Stimulated activated effector memory CD8-positive, alpha-beta T cell treated with anti-CD3 and anti-CD28 coated beads, Interleukin-12 subunit alpha, Interleukin-12 subunit beta, amount 100 ng/mL, for 72 hours (primary cell): ENCODE measurements at regions not wholly inside any gene's neighbourhood (a gene's known extent, or its start where the extent isn't known, plus 50 kb on each side); places are given as distances from the start of the nearest gene placed in this dataset.

Source experiments
- ATAC-seq: fragments of 150-1000 bp; cut with Tn5 transposase; 2 replicates; pipeline ENCODE4 v1.10.0; 2021
- DNase-seq, 2 donors: peaks; one replicate each; pipeline ENCODE4 v3.0.0; 2021 to 2022; ENCODE audit warnings: low spot score in 2 of 2
- H3K27ac Mint-ChIP-seq: one replicate; pipeline ENCODE4 v1.8.0; 2022; ENCODE audit warnings: mild to moderate bottlenecking, mixed read lengths
- H3K36me3 Mint-ChIP-seq: one replicate; pipeline ENCODE4 v1.8.0; 2022; ENCODE audit warnings: mild to moderate bottlenecking, mixed read lengths
- H3K4me1 Mint-ChIP-seq: one replicate; pipeline ENCODE4 v1.8.0; 2022; ENCODE audit warnings: mixed read lengths
- H3K4me3 Mint-ChIP-seq: one replicate; pipeline ENCODE4 v1.8.0; 2022; ENCODE audit warnings: mild to moderate bottlenecking, mixed read lengths
- H3K9me3 Mint-ChIP-seq: one replicate; pipeline ENCODE4 v1.8.0; 2022; ENCODE audit warnings: mixed read lengths

DNA sequence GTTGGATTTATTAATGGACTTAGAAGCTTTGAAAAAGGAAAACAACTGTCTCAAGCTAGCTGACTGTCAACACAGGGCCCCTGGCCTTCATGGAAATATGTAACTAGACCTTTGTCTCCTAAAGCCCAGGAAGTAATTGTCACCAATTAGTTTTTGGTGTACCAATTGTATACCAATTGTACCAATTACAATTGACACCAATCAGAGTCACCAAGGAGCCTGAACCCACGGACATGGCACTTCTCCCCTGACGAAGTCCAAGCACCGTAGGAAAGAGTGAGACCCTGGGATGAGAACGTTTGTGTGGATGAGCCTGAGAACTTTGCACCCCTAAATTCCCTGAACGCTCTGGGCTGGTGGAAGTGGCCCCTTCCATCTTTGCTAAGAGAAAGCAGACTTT lies 129.0 kb downstream of the ENGASE start:
- H3K36me3 Mint-ChIP-seq: no peaks in the 10 kb centered on the region
- H3K9me3 Mint-ChIP-seq: no peaks in the 10 kb centered on the region
- no peak for ATAC-seq
- H3K4me3 Mint-ChIP-seq: no peak overlapping the region
- H3K27ac Mint-ChIP-seq: no peak overlapping the region
- H3K4me1 Mint-ChIP-seq: no peaks in the 10 kb centered on the region
- no peak for DNase-seq

DNA sequence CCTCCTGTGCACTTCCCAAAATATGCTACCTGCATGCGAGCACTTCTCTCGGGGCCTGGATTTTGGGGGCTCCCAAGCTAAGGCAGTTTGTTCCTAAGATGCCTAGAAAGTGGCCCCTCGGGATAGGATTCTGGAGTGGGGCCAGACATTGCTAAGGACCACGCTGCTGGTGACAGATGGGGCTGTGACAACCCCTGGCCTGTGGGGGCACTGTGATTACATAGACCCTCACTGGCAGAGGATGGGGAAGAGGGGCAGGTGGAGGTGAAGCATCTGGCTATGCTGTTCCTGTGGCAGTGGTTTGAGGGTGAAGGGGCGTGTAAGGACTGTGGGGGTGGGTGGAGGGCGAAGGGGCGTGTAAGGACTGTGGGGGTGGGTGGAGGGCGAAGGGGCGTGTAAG lies 128.4 kb downstream of the ENGASE start:
- H3K4me3 Mint-ChIP-seq: no peak overlapping the region
- no peaks in the 10 kb centered on the region for H3K4me1 Mint-ChIP-seq
- ATAC-seq: no peak
- DNase-seq: no peak
- H3K36me3 Mint-ChIP-seq: no peaks in the 10 kb centered on the region
- no peak overlapping the region for H3K27ac Mint-ChIP-seq
- H3K9me3 Mint-ChIP-seq: no peaks in the 10 kb centered on the region

DNA sequence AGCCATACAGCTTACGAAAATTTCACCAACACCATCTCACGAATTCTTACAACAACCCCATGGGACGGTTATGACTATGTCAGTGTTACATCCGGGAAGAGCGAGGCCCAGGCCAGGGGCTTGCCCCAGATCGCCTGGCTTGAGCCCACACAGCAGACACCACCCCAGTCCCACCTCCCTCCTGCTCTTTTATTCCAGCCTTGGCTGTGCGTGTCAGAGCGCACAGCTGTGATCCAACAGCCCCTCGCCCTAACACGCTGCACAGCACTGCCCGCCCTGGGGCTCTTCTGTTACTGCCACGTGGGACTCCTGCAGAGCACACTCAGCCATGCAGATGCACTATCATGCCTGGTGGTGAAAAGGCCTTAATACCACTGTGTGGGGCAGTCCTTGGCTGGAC lies 127.9 kb downstream of the ENGASE start:
- no peaks in the 10 kb centered on the region for H3K4me1 Mint-ChIP-seq
- ATAC-seq (no peak), DNase-seq (no peak)
- no peaks in the 10 kb centered on the region for H3K36me3 Mint-ChIP-seq
- no peaks in the 10 kb centered on the region for H3K9me3 Mint-ChIP-seq
- no peak overlapping the region for H3K27ac Mint-ChIP-seq
- no peak overlapping the region for H3K4me3 Mint-ChIP-seq

DNA sequence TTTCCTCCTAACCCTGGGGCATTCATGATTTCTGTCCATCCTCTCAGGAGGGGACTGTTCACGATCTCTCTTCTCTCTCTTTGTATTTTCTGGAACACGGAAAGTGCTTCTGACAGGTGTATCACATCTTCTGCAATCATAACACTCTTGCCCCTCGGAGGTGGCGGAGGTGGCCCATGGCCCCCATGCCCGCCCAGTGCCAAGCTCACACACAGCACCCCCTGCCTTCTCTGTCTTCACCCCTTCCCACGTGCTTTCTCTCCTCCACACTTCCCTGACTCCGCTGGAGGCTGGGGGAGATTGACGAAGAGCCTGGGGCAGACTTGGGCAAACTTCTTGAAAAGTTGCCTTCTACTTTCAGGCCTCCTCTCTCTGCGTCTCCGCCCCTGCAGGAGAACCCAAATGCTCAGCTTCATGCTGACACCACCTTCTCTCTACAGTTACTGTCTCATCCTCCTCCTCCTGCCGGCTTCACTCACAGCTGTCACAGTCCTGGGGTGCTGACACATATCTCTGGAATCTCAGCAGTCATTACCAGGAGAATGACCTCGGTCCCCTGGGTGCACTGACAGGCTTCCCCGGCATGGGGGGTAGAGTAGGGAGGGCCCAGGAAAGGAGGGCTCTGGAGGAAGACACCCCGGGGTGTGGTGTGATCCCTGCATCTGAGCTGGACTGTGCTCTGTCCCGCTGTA lies 127.1 kb downstream of the ENGASE start:
- DNase-seq (no peak), ATAC-seq (no peak)
- Mint-ChIP-seq H3K9me3 (no peaks in the 10 kb centered on the region), H3K27ac (no peak overlapping the region), H3K4me3 (no peak overlapping the region), H3K4me1 (no peaks in the 10 kb centered on the region), H3K36me3 (no peaks in the 10 kb centered on the region)

DNA sequence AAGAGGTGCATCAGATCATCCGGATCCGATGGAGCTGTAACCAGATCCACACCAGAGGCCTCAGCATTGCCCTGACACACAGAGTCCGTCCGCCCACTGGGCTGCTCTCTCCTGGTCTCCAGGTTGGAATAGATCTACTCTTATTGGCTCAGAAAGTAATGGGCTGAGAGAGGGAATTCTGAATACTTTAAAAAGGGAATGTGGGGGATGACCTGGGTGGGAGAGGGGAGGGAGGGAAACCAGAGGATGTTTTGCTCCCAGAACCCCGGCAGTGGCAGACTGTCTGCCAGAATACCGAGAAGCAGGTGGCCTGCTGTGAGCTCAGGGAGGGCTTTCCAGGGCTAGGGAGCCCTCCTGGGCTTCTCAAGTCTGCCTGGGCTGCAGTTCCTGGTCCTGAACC lies 126.5 kb downstream of the ENGASE start:
- ATAC-seq: no peak
- Mint-ChIP-seq H3K4me1 (no peaks in the 10 kb centered on the region), H3K9me3 (no peaks in the 10 kb centered on the region), H3K4me3 (no peak overlapping the region), H3K27ac (no peak overlapping the region), H3K36me3 (no peaks in the 10 kb centered on the region)
- DNase-seq: no peak

DNA sequence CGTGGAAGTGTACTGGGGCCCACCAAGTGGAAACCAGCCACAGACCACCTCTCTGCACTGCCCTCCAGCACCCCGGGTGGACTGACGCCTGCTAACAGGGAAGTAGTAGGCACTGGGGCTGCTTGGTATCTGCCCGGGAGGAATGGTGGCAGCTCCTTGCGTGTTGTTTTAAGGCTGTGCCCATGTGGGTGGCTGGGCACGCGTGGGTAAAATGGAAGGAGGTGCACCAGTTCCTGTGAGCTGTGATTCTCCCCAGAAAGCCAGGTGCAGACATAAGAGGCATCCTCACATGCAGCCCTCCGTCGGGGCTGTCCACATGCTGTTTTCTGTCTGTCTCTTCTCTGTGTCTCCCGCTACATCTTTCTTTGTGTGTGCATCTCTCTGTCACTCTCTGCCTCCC lies 122.3 kb downstream of the ENGASE start:
- H3K9me3 Mint-ChIP-seq: no peaks in the 10 kb centered on the region
- DNase-seq (no peak), ATAC-seq (no peak)
- H3K27ac Mint-ChIP-seq: no peak overlapping the region
- H3K36me3 Mint-ChIP-seq: no peaks in the 10 kb centered on the region
- no peak overlapping the region for H3K4me3 Mint-ChIP-seq
- no peaks in the 10 kb centered on the region for H3K4me1 Mint-ChIP-seq

DNA sequence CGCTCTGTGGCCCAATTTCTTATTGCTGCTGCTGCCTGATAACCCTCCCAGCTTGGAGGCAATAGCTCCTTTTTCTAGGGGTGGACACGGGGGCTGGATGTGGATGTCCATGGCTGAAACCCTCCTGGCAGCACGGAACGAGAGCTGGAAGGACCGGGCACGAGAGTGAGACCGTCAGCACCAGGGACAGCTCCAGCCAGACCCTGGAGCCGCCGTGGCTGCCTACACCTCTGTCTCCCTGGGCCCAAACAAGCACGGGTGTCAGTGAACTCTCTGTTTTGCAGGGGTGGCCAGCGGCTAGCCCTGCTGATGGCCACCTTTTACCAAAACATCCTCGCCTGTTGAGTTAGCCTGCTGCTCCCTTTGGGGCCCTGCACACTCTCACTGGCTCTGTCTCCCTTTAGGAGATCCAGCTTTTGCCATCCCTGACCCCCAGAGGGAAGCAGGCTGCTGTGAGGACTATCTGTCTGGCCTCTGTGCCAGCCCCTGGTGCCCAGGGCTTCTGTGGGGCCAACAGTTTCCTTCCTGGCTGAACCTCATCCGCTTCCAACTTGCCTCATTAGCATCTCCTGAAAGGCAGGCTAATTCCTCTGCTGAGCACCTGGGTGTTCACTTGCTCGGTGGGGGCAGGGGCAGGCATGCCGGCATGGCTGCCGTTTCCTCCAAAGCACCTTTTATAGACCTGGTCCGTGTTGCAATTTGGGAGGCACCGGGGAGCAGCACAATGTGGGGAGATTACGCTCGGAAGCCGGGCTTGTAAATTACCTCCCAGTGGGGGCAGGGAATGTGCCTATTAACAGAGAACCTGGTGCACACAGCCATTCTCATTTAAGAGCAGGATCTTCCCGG lies 118.1 kb downstream of the ENGASE start:
- H3K4me1 Mint-ChIP-seq: no peaks in the 10 kb centered on the region
- H3K4me3 Mint-ChIP-seq: no peak overlapping the region
- DNase-seq (peak in 1 of 2 donors; percentile 6), ATAC-seq (no peak)
- no peaks in the 10 kb centered on the region for H3K9me3 Mint-ChIP-seq
- H3K27ac Mint-ChIP-seq: no peak overlapping the region
- H3K36me3 Mint-ChIP-seq: no peaks in the 10 kb centered on the region

DNA sequence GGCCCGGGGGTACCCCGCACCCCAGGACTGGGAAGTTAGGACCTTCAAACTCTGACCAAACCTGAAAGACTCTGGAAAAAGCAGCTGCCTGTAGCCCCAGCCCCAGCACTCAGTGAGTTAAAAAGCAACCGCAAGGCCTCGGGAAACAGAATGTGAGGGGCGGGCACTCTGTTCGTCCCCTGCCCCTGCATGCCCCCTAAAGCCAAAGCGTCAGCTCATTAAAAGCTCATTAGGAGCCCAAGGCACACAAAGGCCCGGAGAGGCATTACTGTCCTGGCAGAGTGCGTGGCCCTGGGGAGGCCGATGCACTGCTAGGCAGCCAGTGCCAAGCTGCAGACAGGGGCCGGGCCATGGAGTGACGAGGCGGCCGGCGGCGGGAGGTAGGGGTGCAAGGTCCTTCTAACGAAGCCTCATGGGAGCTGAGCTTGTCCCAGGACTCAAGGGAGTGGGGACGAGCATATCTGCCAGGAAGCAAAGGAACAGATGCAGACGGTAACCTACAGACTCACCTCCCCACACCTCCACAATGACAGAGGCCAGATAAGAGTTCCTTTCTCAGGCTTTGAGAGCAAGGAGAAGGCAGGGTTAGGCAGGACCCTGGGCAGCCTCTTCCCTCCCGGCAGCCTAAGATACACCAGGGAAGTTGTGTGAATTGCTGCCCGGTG lies 116.8 kb downstream of the ENGASE start:
- Mint-ChIP-seq H3K27ac (no peak overlapping the region), H3K4me1 (no peaks in the 10 kb centered on the region), H3K4me3 (no peak overlapping the region), H3K36me3 (no peaks in the 10 kb centered on the region), H3K9me3 (no peaks in the 10 kb centered on the region)
- DNase-seq: no peak
- ATAC-seq: no peak

DNA sequence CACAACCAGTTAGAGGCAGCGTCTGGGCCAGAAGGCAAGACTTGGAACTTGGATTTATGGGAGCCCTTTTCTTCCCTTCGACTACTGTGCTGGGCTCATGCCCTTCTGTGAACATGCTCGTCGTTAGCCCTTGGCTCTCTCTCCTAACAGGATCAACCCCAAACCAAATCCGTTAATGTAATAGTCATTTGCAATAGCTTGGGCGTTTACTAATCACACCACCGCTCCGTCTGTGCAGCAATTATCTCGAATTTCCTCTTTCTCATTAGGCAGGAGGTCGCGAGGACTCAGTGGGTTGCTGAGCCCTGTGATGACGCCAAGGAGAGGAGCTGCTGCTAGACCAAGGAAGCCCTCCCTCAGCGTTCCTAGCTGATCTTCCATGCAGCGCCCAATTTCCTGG lies 114.7 kb downstream of the ENGASE start:
- H3K4me3 Mint-ChIP-seq: no peak overlapping the region
- ATAC-seq (no peak), DNase-seq (no peak)
- H3K27ac Mint-ChIP-seq: no peak overlapping the region
- H3K36me3 Mint-ChIP-seq: no peaks in the 10 kb centered on the region
- no peaks in the 10 kb centered on the region for H3K9me3 Mint-ChIP-seq
- no peaks in the 10 kb centered on the region for H3K4me1 Mint-ChIP-seq

DNA sequence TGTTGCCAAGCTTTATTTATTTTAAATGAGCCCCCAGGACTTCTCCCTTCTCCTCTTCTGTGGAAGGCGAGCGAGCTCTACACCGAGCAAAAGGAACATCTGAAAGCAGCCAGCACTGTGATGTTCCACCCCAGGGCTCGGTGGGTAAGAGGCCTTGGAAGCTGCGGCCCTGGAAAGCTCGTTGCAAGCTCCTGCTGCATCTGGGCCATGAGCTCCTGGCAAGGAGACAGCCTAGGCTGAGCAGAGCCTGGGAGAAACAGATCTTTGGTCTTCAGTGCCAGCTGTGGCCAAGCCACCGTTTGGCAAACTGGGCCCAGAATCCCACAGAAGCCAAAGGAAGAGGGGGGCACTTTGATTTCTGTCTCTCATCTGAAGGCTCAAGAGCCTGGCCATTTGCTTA lies 114.1 kb downstream of the ENGASE start:
- no peak for DNase-seq
- Mint-ChIP-seq H3K4me3 (no peak overlapping the region), H3K4me1 (no peaks in the 10 kb centered on the region), H3K9me3 (no peaks in the 10 kb centered on the region), H3K27ac (no peak overlapping the region), H3K36me3 (no peaks in the 10 kb centered on the region)
- no peak for ATAC-seq

DNA sequence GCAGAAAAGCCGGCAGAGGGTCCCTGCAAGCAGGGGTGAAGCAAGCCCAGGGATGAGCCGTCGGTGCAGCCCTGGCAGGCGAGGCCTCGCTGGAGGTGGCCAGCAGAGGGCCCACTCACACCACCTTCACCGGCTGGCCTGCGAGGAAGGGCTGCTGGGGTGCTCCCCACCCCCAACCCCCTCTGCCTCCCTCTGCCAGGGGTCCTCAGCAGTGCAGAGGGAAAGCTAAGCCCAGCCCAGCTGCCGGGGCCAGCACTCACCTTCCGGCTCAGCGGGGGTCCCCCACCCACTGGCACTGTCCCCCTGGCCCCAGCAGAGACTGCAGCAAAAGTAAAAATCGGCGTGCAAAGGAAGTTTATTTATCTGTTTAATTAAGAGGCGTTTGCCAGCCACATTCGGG lies 113.4 kb downstream of the ENGASE start:
- H3K4me1 Mint-ChIP-seq: no peaks in the 10 kb centered on the region
- DNase-seq (no peak), ATAC-seq (no peak)
- H3K27ac Mint-ChIP-seq: no peak overlapping the region
- H3K4me3 Mint-ChIP-seq: no peak overlapping the region
- H3K9me3 Mint-ChIP-seq: no peaks in the 10 kb centered on the region
- H3K36me3 Mint-ChIP-seq: no peaks in the 10 kb centered on the region

DNA sequence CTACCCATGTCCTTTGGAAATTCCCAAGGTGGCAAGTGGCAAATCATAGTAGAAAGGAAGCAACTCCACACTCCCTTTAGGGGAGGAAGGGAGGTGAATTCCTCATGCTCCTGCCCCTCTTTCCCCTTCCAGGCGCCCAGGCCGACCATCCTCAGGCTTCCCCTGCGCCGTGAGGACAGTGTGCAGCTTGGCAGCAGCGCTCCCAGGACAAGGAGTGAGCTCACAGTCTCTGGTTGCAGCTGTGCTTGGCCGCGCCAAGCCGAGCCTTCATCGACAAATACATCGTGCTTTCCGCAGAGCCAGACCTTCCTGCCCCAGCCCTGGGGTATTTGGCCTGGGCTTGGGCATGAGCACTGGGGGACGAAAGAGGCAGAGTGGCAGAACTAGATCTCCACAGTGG lies 112.6 kb downstream of the ENGASE start:
- no peaks in the 10 kb centered on the region for H3K36me3 Mint-ChIP-seq
- H3K9me3 Mint-ChIP-seq: no peaks in the 10 kb centered on the region
- no peak overlapping the region for H3K4me3 Mint-ChIP-seq
- H3K27ac Mint-ChIP-seq: no peak overlapping the region
- DNase-seq (no peak), ATAC-seq (no peak)
- no peaks in the 10 kb centered on the region for H3K4me1 Mint-ChIP-seq

DNA sequence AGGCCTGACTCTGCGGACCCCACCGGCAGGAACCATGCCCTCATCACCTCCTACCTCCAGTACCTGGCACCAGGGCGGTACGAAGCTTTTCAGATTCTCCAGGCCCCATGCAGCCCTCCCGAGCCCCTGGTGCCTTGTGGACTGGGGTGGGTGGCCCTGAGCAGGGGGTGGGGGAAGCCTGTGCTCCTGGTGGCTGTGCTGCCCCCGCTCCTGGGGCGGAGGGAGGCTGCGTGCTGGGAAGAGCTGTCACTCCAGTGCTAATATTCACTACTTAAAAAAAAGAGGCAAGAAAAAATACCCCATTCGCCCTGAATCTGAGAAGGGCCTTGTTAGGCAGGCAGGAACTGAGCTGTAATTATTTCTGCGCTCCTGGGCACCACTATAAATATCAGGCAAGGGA lies 111.8 kb downstream of the ENGASE start:
- Mint-ChIP-seq H3K4me3 (no peak overlapping the region), H3K36me3 (no peaks in the 10 kb centered on the region), H3K27ac (no peak overlapping the region), H3K9me3 (no peaks in the 10 kb centered on the region), H3K4me1 (no peaks in the 10 kb centered on the region)
- no peak for DNase-seq
- ATAC-seq: no peak

DNA sequence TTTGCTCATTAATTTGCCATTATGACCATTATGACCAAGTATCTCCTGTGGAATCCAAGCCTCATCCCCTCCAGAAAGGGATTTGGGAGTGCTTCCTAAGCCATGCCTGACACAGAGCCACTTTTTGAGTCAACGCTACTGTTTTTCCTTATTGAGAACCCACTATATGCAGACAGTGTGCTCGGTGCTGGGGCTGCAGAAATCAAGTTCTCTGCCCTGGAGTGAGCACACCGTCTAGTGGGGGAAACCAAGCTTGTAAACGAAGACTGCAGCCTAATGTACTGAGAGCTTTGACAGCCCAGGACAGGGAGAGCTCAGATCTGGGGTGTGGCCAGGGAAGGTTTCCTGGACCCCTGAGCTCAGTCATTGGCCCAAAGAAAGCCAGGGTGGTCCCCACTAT lies 111.0 kb downstream of the ENGASE start:
- DNase-seq (no peak), ATAC-seq (no peak)
- Mint-ChIP-seq H3K4me3 (no peak overlapping the region), H3K36me3 (no peaks in the 10 kb centered on the region), H3K4me1 (no peaks in the 10 kb centered on the region), H3K27ac (no peak overlapping the region), H3K9me3 (no peaks in the 10 kb centered on the region)

DNA sequence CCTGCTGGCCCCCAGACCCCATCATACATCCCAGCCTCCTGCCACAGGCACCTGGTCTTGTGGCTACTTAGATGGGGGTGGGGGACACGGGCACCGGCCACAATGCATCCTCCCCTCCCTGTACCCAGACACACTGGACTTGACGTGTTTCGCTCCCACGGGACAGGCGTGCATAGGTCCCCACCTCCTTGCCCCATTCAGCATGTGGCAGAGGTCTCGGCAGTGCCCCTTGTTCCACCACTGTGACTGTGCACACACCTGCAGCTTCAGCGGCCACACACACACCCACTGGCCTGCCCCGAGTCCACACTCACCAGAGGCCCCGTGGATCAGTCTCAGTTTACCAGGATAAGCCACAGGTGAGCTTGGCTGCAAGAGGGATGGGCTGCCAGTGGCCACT lies 109.6 kb downstream of the ENGASE start:
- no peaks in the 10 kb centered on the region for H3K36me3 Mint-ChIP-seq
- ATAC-seq: no peak
- H3K4me1 Mint-ChIP-seq: no peaks in the 10 kb centered on the region
- H3K9me3 Mint-ChIP-seq: no peaks in the 10 kb centered on the region
- no peak for DNase-seq
- H3K27ac Mint-ChIP-seq: no peak overlapping the region
- H3K4me3 Mint-ChIP-seq: no peak overlapping the region
